Brain microvascular endothelial cell (primary cell): ENCODE measurements at regions not wholly inside any gene's neighbourhood (a gene's known extent, or its start where the extent isn't known, plus 50 kb on each side); places are given as distances from the start of the nearest gene placed in this dataset.

Experiments used
- DNase-seq: peaks from one replicate; pipeline ENCODE4 v3.0.0-alpha.2; 2020
- H3K27ac ChIP-seq: fragments of 250-450 bp; sonication (Bioruptor Pico); 2 replicates; pipeline ENCODE4 v1.5.1; 2020; ENCODE audit warnings: mild to moderate bottlenecking, moderate library complexity
- H3K27me3 ChIP-seq: fragments of 250-450 bp; sonication (Bioruptor Pico); replicated peaks from 2 replicates; pipeline ENCODE4 v1.5.1; 2020; ENCODE audit warnings: mild to moderate bottlenecking
- H3K36me3 ChIP-seq: fragments of 250-450 bp; sonication (Bioruptor Pico); replicated peaks from 2 replicates; pipeline ENCODE4 v1.5.1; 2020; ENCODE audit warnings: mild to moderate bottlenecking
- H3K4me3 ChIP-seq: 2 replicates; pipeline ENCODE4 v1.5.1; 2011; ENCODE audit warnings: low read depth, mild to moderate bottlenecking, control low read depth, low read length, moderate library complexity
- CTCF ChIP-seq: IDR thresholded peaks from 2 replicates; pipeline ENCODE4 v1.5.1; 2011; ENCODE audit warnings: low read depth, mild to moderate bottlenecking, moderate library complexity, low read length, control low read depth, inconsistent platforms; ENCODE audit errors: missing control alignments
- in situ Hi-C: cut with HindIII; loops from 2 replicates; pipeline ENCODE4 v1.10.0; 2017; ENCODE audit warnings: low sequenced_read_pairs, low pct_ligation_motif_present

GRCh38 chr18:60319129-60319528 is 53.4 kb downstream of the MC4R start:
- in situ Hi-C loops, result no loop called here
- TF ChIP-seq CTCF, result no peak
- DNase-seq, result no peak

GRCh38 chr18:60311676-60312360 is 60.8 kb downstream of the MC4R start:
- H3K27me3 ChIP-seq, result no peaks in the 10 kb centered on the region
- no peak for DNase-seq
- H3K27ac ChIP-seq, result no peak overlapping the region
- TF ChIP-seq CTCF, result no peak
- H3K4me3 ChIP-seq, result no peak overlapping the region
- H3K36me3 ChIP-seq, result no peaks in the 10 kb centered on the region
- in situ Hi-C loops, result no loop called here

More at GRCh38 chr18:60319129-60319528, 53.4 kb downstream of the MC4R start:
- H3K36me3 ChIP-seq, result no peaks in the 10 kb centered on the region
- no peaks in the 10 kb centered on the region for H3K27me3 ChIP-seq
- H3K4me3 ChIP-seq, result no peak overlapping the region
- no peak overlapping the region for H3K27ac ChIP-seq

- Histone ChIP-seq H3K4me3 (no peak overlapping the region), H3K27ac (no peak overlapping the region), H3K27me3 (no peaks in the 10 kb centered on the region), H3K36me3 (no peaks in the 10 kb centered on the region)
- no peak for TF ChIP-seq CTCF
- DNase-seq, result no peak
- in situ Hi-C loops, result no loop called here
Observed at GRCh38 chr18:60295674-60296073, 76.9 kb downstream of the MC4R start.

- H3K27ac ChIP-seq, result no peak overlapping the region
- in situ Hi-C loops, result no loop called here
Observed at GRCh38 chr18:60292186-60292585, 80.4 kb downstream of the MC4R start.

GRCh38 chr18:60279391-60279790 is 93.2 kb downstream of the MC4R start:
- Histone ChIP-seq H3K4me3 (no peak overlapping the region), H3K36me3 (no peaks in the 10 kb centered on the region), H3K27me3 (no peaks in the 10 kb centered on the region), H3K27ac (no peak overlapping the region)
- no peak for TF ChIP-seq CTCF
- in situ Hi-C loops, result no loop called here
- DNase-seq, result no peak

More at GRCh38 chr18:60292186-60292585, 80.4 kb downstream of the MC4R start:
- TF ChIP-seq CTCF, result no peak
- Histone ChIP-seq H3K4me3 (no peak overlapping the region), H3K27me3 (no peaks in the 10 kb centered on the region), H3K36me3 (no peaks in the 10 kb centered on the region)
- no peak for DNase-seq
